ENCODE measurements at regions not wholly inside any gene's neighbourhood (a gene's known extent, or its start where the extent isn't known, plus 50 kb on each side); places are given as distances from the start of the nearest gene placed in this dataset.

GRCh38 chr12:92493816-92494215 lies 209.0 kb upstream of the PLEKHG7 start (continued):
- TF ChIP-seq SKIL (IDR thresholded peaks at IDR 0.05; ENCODE audit: low read depth, poor library complexity, severe bottlenecking): peak; percentile 89

- DNase-seq (ENCODE audit: low read depth, low spot score) (no peak), ATAC-seq (no peak), FAIRE-seq (no peak)
- ChIA-PET RAD21 (ENCODE audit: unreplicated experiment) (interaction anchor here (0.6 to 12.3 kb wide), 17 partner anchors 10 to 349 kb away, joined by 3 to 198 read pairs (median 13); partner anchors contain the start of gene BTG1), CTCF (interaction anchor here (1.1 to 4.7 kb wide), 13 partner anchors 8 to 682 kb away, joined by 3 to 36 read pairs (median 7); no protein-coding TSS in a partner anchor), POLR2A (interaction anchor here (1.0 to 5.1 kb wide), 9 partner anchors 9 to 100 kb away, joined by 3 to 44 read pairs (median 4); no protein-coding TSS in a partner anchor), SMC1A (ENCODE audit: uncharacterized antibody, unreplicated experiment) (interaction anchor here (0.7 to 24.0 kb wide), 15 partner anchors 10 to 682 kb away, joined by 3 to 805 read pairs (median 23); no protein-coding TSS in a partner anchor)
- Histone ChIP-seq H3K27me3 (replicated peaks in 1 of 2; ENCODE audit: control insufficient read depth in 2 of 2, insufficient read depth in 2 of 2, low read length in 1 of 2) (no peaks in the 10 kb centered on the region), H4K20me1 (ENCODE audit: control insufficient read depth, insufficient read depth) (no peaks in the 10 kb centered on the region), H3K9me3 (replicated peaks; ENCODE audit: control insufficient read depth, insufficient read depth, low read length) (peaks cover 23% of the 10 kb centered on the region), H3K4me3 (no peak overlapping the region), H3K36me3 (ENCODE audit: control insufficient read depth in 2 of 2, insufficient read depth in 2 of 2, low read length in 1 of 2) (no peaks in the 10 kb centered on the region), H3K27ac (ENCODE audit: control insufficient read depth, insufficient read depth) (peak overlapping the region; percentile 81), H3K79me2 (ENCODE audit: control insufficient read depth, insufficient read depth, low read length) (no peaks in the 10 kb centered on the region), H3K4me2 (ENCODE audit: control insufficient read depth, insufficient read depth) (no peak overlapping the region), H2AFZ (ENCODE audit: control insufficient read depth, low read depth, low read length) (no peak overlapping the region), H3K4me1 (ENCODE audit: control insufficient read depth, insufficient read depth, low read length) (peaks cover 79% of the 10 kb centered on the region), H3K9ac (ENCODE audit: control insufficient read depth, insufficient read depth, low read length) (no peak overlapping the region)
- intact Hi-C loops (cut with micrococcal nuclease; ENCODE audit: unreplicated experiment): loop anchor here (10.0 kb wide), 1 partner anchor 1108 kb away; no protein-coding TSS in a partner anchor
- in situ Hi-C loops (cut with MboI): no loop called here
- WGBS (ENCODE audit: insufficient coverage, insufficient replicate concordance, low lambda C conversion rate, missing lambda C conversion rate): 98% methylated on average over 2 of the region's 2 CpGs
- no TSS peak for BruUV-seq (replicated peaks)
- TF ChIP-seq CHD1 (IDR thresholded peaks at IDR 0.05; ENCODE audit: low read depth, low read length): no peak
- no peak for TF ChIP-seq ZZZ3 (IDR thresholded peaks at IDR 0.05; ENCODE audit: control insufficient read depth, insufficient read length, low read depth)
- TF ChIP-seq SP1 (IDR thresholded peaks at IDR 0.05; ENCODE audit: low read depth, low read length): no peak
- no peak for TF ChIP-seq RAD21 (IDR thresholded peaks at IDR 0.05; ENCODE audit: insufficient read depth, low read depth, low read length)
- no peak for TF ChIP-seq CHD4 (IDR thresholded peaks at IDR 0.05)
- TF ChIP-seq ZBED1 (IDR thresholded peaks at IDR 0.05; ENCODE audit: borderline replicate concordance): 0 out of 2 replicates have a peak, but pooled peaks have one; percentile 6
- no peak for TF ChIP-seq SIN3A (IDR thresholded peaks at IDR 0.05; ENCODE audit: low read depth, low read length)
- TF ChIP-seq TCF7 (IDR thresholded peaks at IDR 0.05; ENCODE audit: borderline replicate concordance): no peak
- no peak for TF ChIP-seq SUZ12 (IDR thresholded peaks at IDR 0.05; ENCODE audit: unreplicated experiment)
Measured at GRCh38 chr12:92492995-92493394, 209.8 kb upstream of the PLEKHG7 start.

Data from GM12878 (cell line).